Colonic mucosa (tissue), 4 donors: ENCODE measurements at regions not wholly inside any gene's neighbourhood (a gene's known extent, or its start where the extent isn't known, plus 50 kb on each side); places are given as distances from the start of the nearest gene placed in this dataset.

ENCODE experiments used
- DNase-seq: peaks from one replicate; pipeline ENCODE4 v3.0.0-alpha.2; 2020
- H3K27ac ChIP-seq: fragments of 200-600 bp; one replicate; pipeline ENCODE4 v1.8.0; 2021
- H3K27me3 ChIP-seq: fragments of 200-600 bp; one replicate; pipeline ENCODE4 v1.8.0; 2021
- H3K36me3 ChIP-seq: fragments of 200-600 bp; one replicate; pipeline ENCODE4 v1.8.0; 2021
- H3K4me1 ChIP-seq: fragments of 200-600 bp; one replicate; pipeline ENCODE4 v1.8.0; 2021; ENCODE audit warnings: mild to moderate bottlenecking
- H3K4me3 ChIP-seq: fragments of 200-600 bp; one replicate; pipeline ENCODE4 v1.8.0; 2021
- H3K9ac ChIP-seq, 2 donors: one replicate each; pipeline ENCODE4 v1.7.0; 2013; ENCODE audit warnings: control low read depth in 2 of 2, low read depth in 2 of 2, low read length in 2 of 2
- H3K9me3 ChIP-seq: fragments of 200-600 bp; one replicate; pipeline ENCODE4 v1.8.0; 2021
- CTCF ChIP-seq: fragments of 200-600 bp; IDR thresholded peaks from one replicate; pipeline ENCODE4 v1.8.0; 2022; ENCODE audit warnings: antibody characterized with exemption, mild to moderate bottlenecking
- intact Hi-C: fragments of 100-400 bp; cut with DNase I; formaldehyde crosslinking; loops from one replicate; pipeline ENCODE4 v1.14.1; 2022
- donor health status: healthy.
- donor health status: DM: no; HTN: no; CAD: no.
- donor health status: DM: no; HTN: no; CAD: no.

DNA sequence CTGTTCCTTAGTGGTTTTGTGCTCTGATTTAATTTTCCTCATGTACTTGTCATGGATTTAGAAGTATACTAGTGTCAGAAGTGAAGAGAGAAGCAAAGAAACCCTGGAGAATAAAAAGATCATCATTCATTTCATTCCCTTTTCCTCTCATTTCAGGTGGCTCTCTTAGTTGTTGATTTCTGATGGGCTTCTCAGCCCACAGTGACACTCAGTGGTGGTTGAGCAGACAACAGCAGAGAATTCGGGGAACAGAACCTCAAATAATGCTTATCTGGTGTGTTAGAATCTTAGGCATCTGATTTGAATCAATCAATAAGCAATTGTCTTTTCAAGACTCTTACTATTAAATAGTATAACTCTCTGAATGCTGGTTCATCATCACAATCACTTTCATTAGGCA is 1289.4 kb downstream of the FAM181B start:
- intact Hi-C loops: no loop called here
- no peak overlapping the region for H3K27ac ChIP-seq
- no peak overlapping the region for H3K9ac ChIP-seq
- no peaks in the 10 kb centered on the region for H3K9me3 ChIP-seq
- H3K27me3 ChIP-seq: no peaks in the 10 kb centered on the region
- H3K4me1 ChIP-seq: no peaks in the 10 kb centered on the region
- no peak for TF ChIP-seq CTCF
- H3K4me3 ChIP-seq: no peak overlapping the region
- H3K36me3 ChIP-seq: no peaks in the 10 kb centered on the region
- DNase-seq: no peak

GRCh38 chr11:81432333-81432732 is 1301.3 kb downstream of the FAM181B start:
- DNase-seq: no peak
- intact Hi-C loops: no loop called here
- Histone ChIP-seq H3K36me3 (no peaks in the 10 kb centered on the region), H3K27me3 (no peaks in the 10 kb centered on the region), H3K4me1 (no peaks in the 10 kb centered on the region), H3K9ac (no peak overlapping the region), H3K4me3 (no peak overlapping the region), H3K27ac (no peak overlapping the region), H3K9me3 (no peaks in the 10 kb centered on the region)
- TF ChIP-seq CTCF: no peak

DNA sequence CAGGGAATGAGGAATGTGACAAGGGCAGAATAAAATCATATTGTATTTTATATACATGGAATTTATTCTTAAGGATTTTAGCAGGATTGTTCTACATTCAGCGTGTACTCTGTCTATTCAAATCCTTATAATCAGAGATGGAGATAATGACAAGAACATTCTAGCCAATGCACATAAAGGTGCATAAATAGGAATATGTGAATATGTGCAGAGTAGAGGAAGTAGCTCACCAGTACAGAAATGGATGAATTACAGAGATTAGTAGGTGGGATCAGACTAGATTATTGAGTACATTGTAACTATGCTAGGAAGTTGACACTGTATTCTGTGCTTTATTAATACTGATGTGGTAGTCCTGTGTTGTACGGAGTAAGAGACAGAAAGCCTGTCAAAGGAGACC is 1308.8 kb downstream of the FAM181B start:
- no peak for TF ChIP-seq CTCF
- no peak overlapping the region for H3K27ac ChIP-seq
- H3K4me1 ChIP-seq: no peaks in the 10 kb centered on the region
- no peaks in the 10 kb centered on the region for H3K36me3 ChIP-seq
- H3K9ac ChIP-seq: no peak overlapping the region
- no peaks in the 10 kb centered on the region for H3K27me3 ChIP-seq
- DNase-seq: no peak
- H3K4me3 ChIP-seq: no peak overlapping the region
- no peaks in the 10 kb centered on the region for H3K9me3 ChIP-seq
- intact Hi-C loops: no loop called here

GRCh38 chr11:81422402-81422801 is 1311.3 kb downstream of the FAM181B start:
- no peaks in the 10 kb centered on the region for H3K36me3 ChIP-seq
- no peak for DNase-seq
- no peak overlapping the region for H3K9ac ChIP-seq
- H3K4me3 ChIP-seq: no peak overlapping the region
- intact Hi-C loops: no loop called here
- no peaks in the 10 kb centered on the region for H3K9me3 ChIP-seq
- no peaks in the 10 kb centered on the region for H3K27me3 ChIP-seq
- H3K27ac ChIP-seq: no peak overlapping the region
- H3K4me1 ChIP-seq: no peaks in the 10 kb centered on the region
- TF ChIP-seq CTCF: no peak

GRCh38 chr11:81421251-81421860 is 1312.3 kb downstream of the FAM181B start:
- Histone ChIP-seq H3K4me3 (no peak overlapping the region), H3K4me1 (no peaks in the 10 kb centered on the region), H3K36me3 (no peaks in the 10 kb centered on the region), H3K9ac (no peak overlapping the region), H3K9me3 (no peaks in the 10 kb centered on the region), H3K27me3 (no peaks in the 10 kb centered on the region), H3K27ac (no peak overlapping the region)
- intact Hi-C loops: no loop called here
- DNase-seq: no peak
- TF ChIP-seq CTCF: no peak
